Posterior cingulate gyrus (tissue), 11 donors: ENCODE measurements at regions not wholly inside any gene's neighbourhood (a gene's known extent, or its start where the extent isn't known, plus 50 kb on each side); places are given as distances from the start of the nearest gene placed in this dataset.
A peak's percentile ranks its signal among the peaks of the same experiment; 100 is the strongest.

ENCODE experiments used
- DNase-seq, 10 donors: peaks; one replicate each; pipeline versions ENCODE4 v3.0.0 to v3.0.0-alpha.2; 2020 to 2021; ENCODE audit warnings: mixed read lengths in 3 of 10
- intact Hi-C: fragments of 100-400 bp; cut with DNase I; formaldehyde crosslinking; loops from one replicate; pipeline ENCODE4 v1.15.1; 2023

GRCh38 chr4:100746141-100746739 is 228.4 kb upstream of the EMCN start:
- no peak for DNase-seq
- intact Hi-C loops: no loop called here

DNA sequence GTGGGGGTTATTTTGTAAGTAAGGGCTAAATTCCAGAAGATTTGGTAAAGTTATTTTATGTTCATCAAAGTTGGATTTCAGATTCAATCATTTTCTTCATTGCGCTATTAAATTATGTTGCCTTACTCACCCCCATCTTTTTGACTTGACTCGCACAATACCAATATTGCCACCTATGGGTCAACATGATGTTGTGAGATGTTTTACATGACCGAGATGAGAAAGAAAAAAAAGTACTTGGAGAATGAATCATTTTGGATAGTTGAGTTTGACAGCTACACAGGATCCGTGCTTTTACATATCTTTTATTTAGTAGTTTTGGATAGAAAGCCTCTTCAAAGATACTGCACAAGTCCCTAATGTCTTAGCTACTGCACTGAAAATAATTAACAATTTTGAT is 224.2 kb upstream of the EMCN start:
- intact Hi-C loops: no loop called here
- DNase-seq: no peak

- intact Hi-C loops: no loop called here
- no peak for DNase-seq
Measured at GRCh38 chr4:100739426-100739825, 221.6 kb upstream of the EMCN start.

GRCh38 chr4:100738196-100739165 is 220.7 kb upstream of the EMCN start:
- DNase-seq: no peak
- intact Hi-C loops: no loop called here

DNA sequence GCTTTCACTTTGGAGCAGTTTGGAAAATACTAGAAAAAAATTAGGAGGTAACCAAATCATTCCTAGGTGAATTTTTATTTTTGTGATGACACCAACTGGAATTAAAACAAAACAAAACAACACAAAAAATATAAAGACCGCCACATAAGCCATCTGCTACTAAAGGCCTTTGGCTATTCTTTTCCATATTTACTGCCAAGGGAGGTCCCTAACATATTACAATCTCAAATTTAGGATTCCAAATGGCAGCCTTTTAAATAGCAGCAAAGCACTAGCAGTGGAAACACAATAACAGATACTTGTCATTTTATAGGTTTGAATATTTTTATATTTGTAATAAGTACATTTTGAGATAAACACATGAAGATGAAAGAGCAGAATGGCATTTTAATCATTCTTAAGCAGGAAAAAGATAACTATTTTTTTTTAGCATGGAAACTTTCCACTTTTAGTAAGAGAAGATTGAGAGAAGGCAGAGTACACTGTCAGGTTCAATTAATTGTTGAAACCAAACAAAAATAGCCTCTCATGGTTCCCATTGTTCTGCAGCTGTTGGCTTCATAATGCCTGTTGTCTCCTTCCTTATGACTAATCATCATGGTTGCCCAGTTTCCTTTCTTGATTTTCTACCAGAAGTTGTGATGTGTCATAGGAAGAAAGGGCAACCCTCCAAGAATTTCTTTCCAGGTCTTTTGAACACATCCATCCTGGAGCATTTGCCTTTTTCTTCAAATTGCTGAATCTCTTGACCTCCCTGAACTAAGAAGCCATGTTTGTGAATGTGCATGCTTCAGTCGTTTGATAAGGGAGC is 219.0 kb upstream of the EMCN start:
- DNase-seq: no peak
- intact Hi-C loops: no loop called here

DNA sequence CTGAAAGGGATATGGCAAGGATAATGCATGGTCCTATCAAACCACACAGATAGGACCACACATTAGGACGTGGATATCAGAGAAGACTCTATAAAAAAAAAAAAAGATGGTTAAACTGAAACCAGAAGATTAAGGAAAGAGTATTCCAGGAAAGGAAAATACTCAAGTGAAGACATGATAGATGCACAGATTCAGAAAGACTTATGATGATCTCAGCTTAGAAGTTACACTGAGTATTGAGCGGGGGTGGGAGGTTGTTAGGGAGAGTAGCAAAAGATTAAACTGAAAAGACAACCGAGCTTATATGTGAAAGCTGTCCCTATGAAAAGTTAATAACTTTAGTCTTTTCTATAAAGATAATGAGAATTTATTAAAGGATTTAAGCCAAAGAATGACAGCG is 211.0 kb upstream of the EMCN start:
- DNase-seq: no peak
- intact Hi-C loops: no loop called here

GRCh38 chr4:100722866-100723459 is 205.1 kb upstream of the EMCN start:
- intact Hi-C loops: no loop called here
- DNase-seq: no peak

DNA sequence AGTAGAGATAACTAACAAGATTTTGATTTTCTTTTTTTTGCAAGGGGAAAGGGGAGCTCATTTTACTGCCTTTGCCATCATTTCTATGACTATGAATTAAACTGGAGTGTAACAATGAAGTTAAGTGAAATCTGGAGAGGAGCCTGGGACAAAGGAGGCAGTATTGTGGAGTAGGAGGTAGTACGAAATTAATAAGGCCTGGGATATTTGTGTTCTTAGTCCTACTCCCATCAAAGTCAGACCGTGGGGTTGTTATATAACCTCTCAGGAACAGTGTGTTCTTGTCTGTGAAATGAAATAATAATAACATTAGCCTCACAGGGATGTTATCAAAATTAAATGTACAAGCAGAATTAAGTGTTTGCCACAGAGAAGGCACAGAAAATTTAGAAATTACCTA is 204.3 kb upstream of the EMCN start:
- no peak for DNase-seq
- intact Hi-C loops: no loop called here

GRCh38 chr4:100721490-100721889 is 203.7 kb upstream of the EMCN start:
- intact Hi-C loops: no loop called here
- no peak for DNase-seq

- DNase-seq: no peak
- intact Hi-C loops: no loop called here
Measured at GRCh38 chr4:100721077-100721476, 203.3 kb upstream of the EMCN start.

- intact Hi-C loops: no loop called here
- no peak for DNase-seq
Measured at GRCh38 chr4:100716416-100716815, 198.6 kb upstream of the EMCN start.

- intact Hi-C loops: no loop called here
- DNase-seq: no peak
Measured at GRCh38 chr4:100708776-100709175, 191.0 kb upstream of the EMCN start.

GRCh38 chr4:100707786-100708185 is 190.0 kb upstream of the EMCN start:
- intact Hi-C loops: no loop called here
- no peak for DNase-seq

GRCh38 chr4:100696531-100696930 is 178.7 kb upstream of the EMCN start:
- intact Hi-C loops: no loop called here
- DNase-seq: no peak

DNA sequence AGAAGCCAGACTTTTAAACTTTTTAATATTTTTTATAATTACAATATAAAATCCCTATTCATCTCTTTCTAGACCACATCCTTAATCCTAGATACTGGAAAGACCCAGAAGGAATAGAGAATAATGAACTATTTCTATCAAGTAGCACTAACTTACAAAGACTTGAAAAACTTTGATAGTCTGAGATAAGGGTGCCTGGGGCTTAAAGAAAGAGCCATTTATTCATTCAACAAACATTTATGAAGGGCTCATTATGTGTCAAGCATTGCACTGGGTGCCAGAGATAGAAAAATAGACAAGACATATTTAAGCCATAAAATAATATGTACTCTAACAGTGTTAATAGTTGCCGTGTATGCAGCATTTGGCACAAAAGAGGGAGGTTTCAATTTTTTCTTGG is 178.0 kb upstream of the EMCN start:
- DNase-seq: no peak
- intact Hi-C loops: no loop called here

DNA sequence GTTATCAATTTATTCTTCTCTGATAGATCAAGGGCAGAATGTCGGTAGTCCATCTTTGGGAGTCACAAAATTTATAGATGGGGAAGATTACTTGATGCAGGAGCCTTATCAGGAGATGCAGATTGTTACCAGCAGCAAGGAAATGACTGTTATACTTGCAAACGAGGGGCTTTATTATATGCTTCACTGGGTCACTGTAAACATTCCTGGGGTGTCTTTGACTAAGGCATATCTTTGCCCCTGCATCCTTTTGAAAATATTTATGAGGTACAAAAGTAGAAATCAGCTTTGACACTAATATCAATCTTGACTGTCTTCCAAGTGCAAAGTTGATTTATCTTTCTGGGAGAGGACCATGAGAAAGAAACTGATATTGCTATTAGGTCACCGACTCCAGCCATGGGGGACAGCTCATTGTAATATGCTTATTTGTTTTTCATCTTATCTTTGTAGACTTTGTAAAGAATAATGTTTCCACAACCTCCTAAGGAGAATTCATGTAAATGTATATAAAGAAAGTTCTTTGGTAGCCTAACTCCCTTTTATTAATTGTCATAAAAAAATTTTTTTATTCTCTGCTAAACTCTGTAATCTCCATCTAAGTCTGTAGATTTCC is 177.3 kb upstream of the EMCN start:
- intact Hi-C loops: no loop called here
- no peak for DNase-seq

GRCh38 chr4:100694467-100694866 is 176.6 kb upstream of the EMCN start:
- intact Hi-C loops: no loop called here
- DNase-seq: no peak

DNA sequence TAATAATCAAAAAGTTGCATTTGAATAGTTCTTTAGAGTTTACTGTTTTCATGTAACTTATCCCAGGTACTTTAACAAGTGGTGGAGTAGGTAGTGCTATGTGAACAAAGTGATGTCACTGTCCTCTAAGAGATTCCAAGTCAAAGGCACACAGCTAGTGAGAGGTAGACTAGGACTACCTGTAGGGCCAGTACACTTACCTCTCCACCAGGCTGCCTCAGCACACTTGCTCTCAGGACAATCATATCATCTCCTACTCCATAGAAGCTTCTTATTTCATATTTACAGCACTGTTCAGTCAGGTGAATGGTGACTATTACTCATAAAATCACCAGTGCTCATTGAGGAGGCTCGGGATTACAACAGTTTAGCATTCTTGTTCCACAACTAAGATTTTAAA is 173.0 kb upstream of the EMCN start:
- intact Hi-C loops: no loop called here
- DNase-seq: no peak

DNA sequence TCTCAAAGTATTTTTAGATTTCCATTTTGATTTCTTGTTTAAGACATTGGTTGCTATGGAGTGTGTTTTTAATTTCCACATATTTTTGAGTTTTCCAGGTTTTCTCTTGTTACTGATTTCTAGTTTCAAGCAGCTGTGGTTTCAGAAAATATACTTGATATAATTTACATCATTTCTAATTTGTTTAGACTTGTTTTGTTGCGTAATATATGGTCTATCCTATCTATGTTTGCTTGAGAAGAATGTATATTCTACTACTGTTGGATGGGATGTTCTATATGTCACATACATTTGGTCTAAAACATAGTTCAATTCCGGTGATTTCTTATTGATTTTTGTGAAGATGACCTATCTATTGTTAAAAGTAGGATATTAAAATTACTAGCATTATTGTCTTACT is 170.5 kb upstream of the EMCN start:
- no peak for DNase-seq
- intact Hi-C loops: no loop called here

GRCh38 chr4:100682477-100683218 is 164.8 kb upstream of the EMCN start:
- DNase-seq: peak in 2 of 10 donors; percentile 41 to 50
- intact Hi-C loops: no loop called here
